Central memory CD4-positive, alpha-beta T cell (primary cell): ENCODE measurements at regions not wholly inside any gene's neighbourhood (a gene's known extent, or its start where the extent isn't known, plus 50 kb on each side); places are given as distances from the start of the nearest gene placed in this dataset.
"Not testable (repeated sequence)": the region's sequence is repeated elsewhere in the genome, so short reads cannot be mapped to it uniquely, and the experiment has no call there.

Experiments used
- DNase-seq: peaks from one replicate; pipeline ENCODE4 v3.0.0; 2022

DNA sequence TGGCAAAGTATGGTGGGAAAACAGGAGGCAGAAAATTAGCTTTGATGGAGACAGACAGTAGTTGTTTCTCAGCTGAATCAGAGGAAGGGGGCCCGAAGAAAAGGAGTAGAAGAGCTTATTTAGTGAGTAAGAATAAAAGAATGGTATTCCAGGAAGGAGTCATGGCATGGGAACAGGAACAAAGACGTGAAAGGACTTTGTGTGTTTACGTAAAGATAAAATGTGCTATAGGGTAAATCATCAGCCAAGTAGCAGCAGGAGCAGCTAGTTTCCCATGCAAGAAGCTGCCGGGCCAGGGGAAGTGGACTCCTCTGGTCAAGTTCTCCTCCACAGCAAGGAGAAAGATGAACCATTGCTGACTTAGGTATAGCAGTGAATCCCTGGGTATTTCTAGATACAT, 454.5 kb downstream of the HINT1 start:
- no peak for DNase-seq

DNA sequence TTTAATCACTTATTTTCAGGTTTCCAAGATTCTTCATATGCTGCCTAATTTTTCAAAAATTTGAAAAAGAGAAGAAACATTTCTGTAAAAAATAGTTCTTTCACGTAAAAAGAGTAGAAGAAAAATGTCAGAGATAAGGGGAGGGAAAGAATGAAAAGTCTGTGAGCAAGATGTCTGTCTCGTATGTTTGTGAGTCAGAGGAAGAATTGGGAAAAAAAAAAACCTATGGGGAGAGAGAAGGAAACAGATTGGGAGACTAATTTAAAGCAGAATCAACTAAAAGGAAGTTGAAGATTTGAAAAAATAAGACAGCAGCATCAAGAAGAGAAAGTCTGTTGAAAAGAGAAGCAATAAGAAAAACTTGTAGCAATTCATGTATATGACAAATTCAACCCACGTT, 456.3 kb downstream of the HINT1 start:
- DNase-seq = no peak

DNA sequence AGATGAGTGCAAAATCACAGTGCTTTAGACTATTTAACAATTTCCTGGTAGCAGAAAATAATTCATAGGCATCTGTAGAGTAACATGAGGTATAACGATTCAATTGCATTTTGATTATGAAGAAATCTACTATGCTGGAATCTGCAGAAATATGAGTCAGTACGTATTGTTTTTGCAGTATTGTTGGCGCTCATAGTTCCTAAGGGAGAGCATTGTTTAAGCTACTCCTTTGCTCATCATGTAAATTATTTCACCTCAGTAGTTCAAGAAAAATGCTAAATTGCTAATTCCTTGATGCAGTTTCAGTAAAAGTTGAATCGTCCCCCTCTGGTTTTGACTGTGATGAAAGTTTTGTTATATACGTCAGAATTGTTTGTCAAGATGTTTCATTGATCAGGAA, 458.4 kb downstream of the HINT1 start:
- DNase-seq = no peak

DNA sequence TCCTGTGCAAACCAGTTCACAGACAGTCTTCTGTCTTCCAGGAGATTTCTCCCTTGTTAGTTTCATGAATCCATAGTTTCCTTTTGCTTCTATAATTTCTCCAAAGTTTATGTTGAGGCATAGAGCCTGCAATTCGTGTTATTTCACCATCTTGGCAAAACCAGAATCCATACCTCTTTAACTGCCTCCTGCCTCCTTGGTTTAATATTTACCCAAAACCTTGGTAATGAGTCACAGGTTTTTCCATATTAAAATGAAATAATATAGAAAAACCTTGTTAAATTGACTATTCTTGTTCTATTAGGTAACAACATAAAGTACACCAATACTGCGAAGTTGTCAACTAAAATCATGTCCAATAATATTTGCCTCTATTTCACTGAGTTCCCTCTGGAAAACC, 459.7 kb downstream of the HINT1 start:
- DNase-seq = no peak

DNA sequence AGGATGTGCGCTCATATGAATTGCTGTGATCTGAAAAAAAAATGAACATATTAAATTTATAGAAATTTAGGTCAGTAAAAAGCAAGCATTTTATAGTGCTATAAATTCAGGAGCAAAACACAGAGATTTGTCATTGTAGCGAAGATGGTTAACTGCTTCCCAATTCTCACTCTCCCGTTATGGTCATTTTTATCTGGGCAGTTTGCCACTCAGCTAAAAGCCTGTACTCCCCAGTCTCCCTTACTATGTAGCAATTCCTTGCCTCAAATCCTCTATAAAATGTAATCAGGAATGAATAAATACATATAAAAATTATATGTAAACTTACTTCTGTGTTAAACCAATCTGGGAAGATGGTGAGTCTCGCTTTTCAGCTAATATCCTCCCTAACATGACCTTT, 471.5 kb downstream of the HINT1 start:
- DNase-seq = no peak

DNA sequence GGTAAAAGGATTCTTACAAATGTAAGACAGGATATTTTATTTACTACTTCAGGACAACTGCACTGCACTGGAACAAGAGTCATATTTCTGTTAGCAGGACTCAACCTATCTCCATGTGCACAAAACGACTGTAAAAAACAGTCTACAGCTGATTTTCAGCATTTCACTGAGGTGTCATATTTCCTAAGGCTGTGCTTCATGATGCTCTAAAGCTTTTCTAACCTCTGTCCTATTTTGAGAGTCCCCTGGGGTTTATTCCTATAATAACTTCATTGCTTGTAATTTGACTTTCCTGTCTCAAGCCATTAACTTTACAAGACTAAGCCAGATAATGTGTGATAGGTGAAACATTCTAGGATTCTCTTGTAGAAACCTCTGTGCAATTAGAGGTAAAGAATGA, 472.3 kb downstream of the HINT1 start:
- DNase-seq = no peak

DNA sequence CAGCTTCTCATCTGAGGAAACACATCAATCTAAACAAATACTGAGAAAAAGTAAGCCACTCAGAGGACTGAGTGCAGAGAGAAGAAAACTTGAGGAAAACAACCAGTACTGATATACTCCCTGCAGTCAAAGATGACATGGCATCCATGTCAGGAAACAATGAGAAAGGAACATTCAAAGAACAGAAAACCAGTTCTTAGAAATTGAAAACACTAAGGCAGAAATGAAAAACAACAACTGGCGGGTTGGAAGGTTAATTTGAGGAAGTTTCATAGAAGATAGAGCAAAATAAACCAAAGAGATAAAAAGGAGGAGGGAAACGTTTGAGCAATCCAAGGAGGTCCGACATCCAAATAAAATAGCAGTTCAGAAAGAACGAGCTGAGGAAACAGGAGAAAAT, 475.2 kb downstream of the HINT1 start:
- DNase-seq = no peak

DNA sequence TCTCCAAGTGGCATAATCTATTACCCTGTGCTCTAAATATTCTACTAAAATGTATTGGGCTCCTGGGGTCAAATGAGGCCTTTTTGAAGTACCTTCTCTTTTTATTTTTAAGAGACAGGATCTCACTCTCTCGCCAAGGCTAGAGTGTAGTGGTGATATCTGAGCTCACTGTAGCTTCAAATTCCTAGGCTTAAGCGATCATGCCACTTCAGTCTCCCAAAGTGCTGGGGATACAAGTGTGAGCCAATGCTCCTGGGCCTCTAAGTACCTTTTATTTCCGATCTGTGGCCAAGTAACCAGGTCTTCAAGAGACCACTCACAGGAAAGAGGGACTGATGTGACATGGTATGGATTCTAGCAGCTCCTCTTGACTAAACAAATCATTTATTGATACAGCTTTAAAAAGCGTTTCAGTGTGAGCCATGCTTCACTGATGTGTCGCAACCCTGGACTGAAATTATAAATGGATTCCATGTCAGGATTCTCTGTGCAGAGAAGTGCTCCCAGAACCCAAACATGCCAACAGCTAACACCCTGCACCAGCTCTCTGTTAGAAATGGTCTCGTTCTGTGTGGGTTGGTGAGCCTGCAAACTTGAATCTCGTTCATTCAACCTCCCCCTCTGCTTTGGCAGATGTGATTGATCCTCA, 477.8 kb downstream of the HINT1 start:
- DNase-seq = no peak

DNA sequence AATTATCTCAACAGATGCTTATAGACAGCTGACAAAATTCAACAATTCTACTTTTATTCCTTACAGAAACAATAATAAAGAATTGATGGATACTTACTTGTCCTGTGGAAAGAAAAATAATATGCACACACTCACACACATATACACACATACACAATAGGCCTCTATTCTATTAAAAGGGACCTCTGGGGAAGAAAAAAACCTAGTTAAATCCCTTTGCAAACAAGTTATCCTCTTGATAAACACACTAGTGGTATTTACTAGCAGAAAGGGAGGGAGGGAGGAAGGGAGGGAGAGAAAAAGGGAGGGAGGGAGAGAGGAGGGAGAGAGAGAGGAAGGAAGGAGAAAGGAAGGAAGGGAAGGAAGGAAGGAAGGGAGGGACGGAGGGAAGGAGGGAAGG, 486.4 kb downstream of the HINT1 start:
- DNase-seq = no peak

DNA sequence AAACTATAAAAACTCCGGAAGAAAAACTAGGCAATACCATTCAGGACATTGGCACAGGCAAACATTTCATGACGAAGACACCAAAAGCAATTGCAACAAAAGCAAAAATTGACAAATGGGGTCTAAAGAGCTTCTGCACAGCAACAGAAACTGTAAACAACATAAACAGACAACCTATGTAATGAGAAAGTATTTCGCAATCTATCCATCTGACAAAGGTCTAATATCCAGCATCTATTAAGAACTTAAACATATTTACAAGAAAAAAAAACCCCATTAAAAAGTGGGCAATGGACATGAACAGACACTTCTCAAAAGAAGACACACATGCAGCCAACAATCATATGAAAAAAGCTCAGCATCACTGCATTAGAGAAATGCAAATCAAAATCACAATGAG, 498.6 kb downstream of the HINT1 start:
- no peak for DNase-seq

DNA sequence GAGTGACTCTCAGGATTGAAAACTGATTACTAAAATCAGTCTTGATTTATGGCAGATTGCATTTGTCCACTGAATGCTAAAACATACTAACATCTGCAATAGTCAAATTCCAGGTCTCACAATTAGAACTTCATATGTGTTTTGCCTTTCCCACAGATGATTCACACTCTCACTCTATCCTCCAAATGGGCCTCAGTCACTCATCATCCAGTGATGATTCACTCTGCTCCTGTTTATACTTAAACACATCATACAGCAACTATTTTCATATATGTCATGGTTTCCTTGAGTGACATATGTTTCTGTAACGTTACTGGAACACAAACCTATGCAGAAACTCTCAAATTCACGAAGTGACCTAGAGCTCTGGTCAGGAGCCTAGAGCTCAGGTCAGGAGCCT, 512.9 kb downstream of the HINT1 start:
- DNase-seq = no peak

DNA sequence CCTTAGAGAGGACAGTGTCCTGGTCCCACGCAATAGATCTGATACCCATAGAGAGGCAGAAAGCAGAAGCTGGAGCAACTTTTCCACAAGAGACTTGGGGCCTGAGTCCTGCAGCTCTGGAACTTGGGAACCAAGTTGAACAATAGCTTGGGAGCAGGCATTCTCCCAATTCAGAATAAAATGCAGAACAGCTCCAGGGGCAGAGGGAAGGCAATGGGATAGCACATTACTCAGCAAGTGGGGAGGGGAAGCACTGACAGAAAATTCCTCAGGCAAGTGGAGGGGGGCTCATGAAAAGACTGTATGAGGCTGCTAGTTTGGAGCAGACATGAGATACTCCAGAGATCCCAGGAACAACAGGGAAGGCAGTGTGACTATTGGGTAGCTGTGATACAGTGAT, 513.6 kb downstream of the HINT1 start:
- DNase-seq = no peak

DNA sequence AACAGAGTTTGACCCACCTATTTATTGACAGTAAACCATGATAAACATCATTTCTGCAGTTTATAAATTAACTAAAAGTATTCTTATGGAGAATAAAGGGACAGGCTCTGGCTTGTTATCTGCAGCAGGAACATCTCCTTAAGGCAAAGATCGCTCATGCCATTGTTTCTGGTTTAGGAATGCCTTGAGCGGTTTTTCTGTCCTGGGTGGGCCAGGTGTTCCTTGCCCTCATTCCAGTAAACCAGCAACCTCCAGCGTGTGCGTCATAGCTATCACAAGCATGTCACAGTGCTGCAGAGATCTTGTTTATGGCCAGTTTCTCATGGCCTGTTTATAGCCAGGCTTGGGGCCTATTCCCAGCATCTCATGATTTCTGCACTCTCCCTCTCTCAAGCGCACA, 521.7 kb downstream of the HINT1 start:
- no peak for DNase-seq

DNA sequence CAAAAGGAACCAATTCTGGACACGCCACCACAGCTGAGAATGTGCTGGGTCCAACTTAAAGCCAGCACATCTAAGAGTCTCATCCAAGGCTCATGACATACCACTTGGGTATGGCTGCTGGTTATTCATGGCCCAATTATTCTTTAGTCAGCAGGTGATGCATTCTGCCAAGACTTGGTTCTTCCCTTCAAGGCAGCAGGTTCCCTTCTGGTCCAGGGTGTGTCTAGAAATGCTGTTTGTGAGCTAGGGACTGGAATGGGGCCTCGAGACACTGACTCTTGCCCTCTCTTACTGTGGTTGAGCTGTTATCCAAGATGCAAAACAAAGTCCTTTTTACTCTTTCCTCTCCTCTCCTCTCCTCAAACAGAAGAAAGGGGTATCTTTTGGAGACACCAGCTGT, 522.6 kb downstream of the HINT1 start:
- no peak for DNase-seq

DNA sequence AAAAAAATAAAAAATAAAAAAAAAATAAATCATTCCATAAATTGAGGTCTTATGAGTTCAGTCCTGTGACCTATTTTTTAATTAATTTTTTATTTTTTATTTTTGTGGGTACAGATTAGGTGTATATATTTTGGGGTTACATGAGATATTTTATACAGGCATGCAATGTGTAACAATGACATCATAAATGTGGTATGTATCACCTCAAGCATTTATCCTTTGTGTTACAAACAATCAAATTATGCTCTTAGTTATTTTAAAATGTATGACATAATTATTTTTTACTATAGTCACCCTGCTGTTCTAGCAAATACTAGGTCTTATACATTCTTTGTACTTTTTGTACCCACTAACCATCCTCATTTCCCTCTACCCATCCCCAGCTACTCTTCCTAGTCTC, 537.9 kb downstream of the HINT1 start:
- no peak for DNase-seq

DNA sequence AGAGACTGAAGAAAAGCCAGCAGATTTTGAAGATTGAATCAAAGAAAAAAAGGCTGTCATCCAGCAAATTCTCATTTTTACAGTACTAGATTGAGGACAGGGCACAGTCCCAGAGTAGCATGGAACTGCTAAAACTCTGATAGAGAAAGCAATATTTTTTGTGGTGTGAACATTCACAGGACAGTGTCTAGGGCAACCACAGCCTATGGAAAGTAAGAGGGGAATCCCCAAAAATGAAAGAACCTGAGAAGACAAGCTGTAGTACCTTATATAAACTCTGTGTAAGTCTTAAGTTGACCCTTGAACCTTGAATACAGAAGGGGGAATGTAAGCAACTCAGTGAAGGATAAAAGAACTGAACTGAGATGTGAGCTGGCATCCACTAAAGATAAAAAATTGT, 540.3 kb downstream of the HINT1 start:
- no peak for DNase-seq

DNA sequence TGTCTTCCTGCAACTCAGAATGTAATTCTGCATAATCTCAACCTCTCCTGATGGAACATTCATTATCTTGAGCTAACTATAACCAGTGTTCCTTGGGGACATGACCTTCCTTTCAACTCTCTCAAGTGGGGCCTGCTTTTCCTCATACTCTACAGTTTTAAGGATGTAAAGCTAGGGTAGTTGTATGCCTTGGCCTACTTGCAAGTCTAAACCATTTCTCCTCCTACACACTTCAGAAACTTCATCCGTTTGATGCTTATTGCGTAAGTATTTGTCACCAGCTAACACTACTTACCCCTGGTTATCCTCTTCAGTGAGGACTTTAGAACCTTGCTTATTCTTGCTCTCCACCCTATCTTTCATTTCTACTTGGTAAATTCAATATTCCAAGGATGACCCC, 548.9 kb downstream of the HINT1 start:
- DNase-seq = no peak

DNA sequence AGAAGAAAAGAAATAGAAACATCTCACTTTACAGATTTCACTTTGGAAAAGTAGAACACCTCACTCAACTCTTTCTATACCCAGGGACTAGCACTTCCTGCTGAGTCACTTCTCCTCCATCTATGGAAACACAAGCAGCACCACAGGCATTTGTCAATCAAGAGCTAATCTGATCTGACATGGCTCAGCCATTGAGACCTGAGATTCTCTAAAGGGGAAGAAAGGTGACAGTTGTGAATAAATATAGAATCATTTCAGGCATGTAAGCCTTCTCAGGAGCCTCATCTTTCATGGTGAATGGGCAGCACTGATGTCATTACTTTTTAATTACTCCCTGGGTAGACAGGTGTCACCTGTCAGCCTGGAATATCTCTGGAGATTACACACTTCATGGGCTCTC, 559.8 kb downstream of the HINT1 start:
- DNase-seq = no peak

DNA sequence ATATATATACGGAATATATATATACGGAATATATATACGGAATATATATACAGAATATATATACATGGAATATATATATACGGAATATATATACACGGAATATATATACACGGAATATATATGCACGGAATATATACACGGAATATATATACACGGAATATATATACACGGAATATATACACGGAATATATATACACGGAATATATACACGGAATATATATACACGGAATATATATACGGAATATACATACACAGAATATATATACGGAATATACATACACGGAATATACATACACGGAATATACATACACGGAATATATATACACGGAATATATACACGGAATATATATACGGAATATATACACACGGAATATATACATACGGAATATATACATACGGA, 568.4 kb downstream of the HINT1 start:
- not testable (repeated sequence) for DNase-seq

DNA sequence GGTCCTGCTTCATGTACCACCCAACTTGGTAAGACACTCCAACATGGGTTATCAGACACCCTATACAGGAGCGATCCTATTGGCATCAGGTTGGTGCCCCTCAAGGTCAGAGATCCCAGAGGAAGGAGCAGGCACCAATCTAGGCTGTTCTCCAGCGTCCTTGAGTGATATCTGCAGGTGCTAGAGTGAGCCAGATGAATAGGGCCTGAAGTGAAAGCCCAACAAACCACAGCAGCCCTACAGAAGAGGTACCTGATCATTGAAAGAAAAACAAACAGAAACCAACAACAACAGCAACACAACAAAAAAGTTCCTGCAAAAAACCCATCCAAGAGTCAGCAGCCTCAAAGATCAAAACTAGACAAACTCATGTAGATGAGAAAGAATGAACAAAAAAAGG, 584.8 kb downstream of the HINT1 start:
- DNase-seq = no peak

DNA sequence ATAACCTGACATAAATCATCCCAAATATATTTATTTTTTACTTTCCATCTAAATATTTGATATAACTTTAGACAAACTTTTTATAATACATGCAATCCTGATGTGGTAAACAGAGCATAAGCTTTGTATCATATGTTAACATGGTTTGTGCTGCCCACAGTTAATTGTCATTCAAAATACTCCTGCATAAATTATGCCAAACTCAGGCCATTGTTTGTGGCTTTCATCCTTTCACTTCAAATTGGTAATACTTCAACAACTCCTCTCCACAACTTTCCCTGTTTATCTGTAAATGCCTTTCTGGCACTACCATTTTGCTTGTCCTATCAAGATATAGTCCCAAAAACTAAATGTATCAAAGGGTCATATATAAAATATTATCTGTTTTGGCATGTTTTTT, 586.7 kb downstream of the HINT1 start:
- DNase-seq = no peak

DNA sequence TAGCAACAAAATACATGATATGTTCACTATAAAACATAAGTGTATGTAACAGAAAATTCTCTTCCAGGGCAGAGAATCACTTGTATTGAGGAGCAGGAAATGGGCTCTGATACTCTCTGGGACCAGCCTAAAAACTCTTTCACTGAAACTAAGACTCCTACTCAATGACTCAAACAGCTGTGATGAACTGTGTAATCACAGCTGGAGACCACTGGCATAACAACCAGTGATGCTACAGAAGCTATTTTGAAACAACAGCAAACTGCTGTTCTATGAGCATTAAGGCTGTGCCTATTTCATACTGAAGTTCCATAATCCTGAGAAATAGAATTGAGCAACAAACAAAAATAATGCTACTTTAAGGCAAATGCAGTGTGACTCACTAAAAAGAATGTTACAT, 594.0 kb downstream of the HINT1 start:
- DNase-seq = no peak

DNA sequence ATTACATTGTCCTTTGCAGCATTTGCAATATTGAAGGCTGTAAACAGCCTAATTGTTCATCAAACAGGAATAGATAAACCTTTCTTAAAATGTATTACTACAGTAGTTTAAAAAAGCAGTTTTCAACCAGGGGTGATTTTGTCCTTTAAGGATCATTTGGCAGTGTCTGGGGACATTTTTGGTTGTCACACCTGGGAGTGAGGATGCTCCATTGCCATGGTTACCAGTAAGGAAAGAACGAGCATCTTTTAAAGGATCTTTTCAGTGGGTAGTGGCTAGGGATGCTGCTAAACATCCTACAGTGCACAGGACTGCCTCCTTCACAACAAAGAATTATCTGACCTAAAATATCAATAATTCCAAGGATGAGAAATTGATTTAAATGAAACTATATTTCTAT, 596.3 kb downstream of the HINT1 start:
- DNase-seq = no peak

DNA sequence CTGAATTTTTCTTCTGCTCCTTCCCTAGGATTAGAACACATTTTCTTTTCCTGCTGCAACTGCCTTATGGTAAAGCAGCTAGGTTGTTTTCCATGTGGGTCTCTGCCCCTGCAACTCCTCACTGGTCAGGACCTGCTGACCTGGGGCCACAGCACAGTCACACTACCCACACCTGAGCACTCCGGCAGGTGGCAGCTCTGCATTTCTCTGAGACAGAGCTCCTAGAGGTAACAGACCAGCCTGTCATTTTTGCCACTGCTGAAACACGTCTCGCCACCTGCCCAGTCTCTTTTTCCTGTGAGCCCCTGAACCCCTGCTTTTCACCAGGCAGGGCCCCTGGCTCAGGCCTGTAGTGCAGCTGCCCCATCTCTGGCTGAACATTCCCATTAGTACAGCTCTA, 609.6 kb downstream of the HINT1 start:
- DNase-seq = no peak

DNA sequence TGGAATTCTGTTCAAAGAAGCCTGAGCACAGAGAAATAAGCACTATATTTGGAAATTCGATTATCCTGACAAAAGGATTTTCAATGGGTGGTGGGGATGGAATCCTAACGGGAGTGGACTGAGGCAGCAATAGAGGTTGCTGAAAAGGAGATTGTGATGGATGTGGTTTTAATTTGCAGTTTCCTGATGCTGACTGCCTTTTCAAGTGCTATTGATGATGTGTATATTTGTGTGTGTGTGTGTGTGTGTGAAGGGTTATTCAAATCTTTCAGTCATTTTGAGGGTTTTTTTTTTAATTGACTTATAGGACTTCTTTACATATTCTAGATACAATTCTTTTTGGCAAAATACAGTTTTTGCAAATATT, 614.5 kb downstream of the HINT1 start:
- DNase-seq = no peak
